ENCODE measurements at regions not wholly inside any gene's neighbourhood (a gene's known extent, or its start where the extent isn't known, plus 50 kb on each side); places are given as distances from the start of the nearest gene placed in this dataset.

DNA sequence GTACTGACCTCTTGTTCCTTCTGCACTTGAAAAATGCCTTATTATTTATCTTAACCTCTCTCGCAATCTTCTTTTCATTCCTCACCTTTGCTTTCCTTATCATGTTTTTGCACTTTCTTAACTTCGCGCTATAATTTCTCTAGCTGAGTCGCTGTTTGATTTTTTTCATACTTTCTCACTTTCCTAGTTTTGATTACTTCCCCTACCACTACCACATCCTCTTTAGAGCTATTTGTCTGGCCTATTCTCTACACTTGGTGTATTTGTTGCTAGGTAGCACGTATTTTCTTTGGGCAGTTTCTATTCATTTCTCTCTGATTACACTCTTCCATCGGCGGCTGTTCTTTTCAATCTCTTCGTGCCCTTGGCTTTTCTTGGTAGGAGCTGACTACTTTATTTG, 611.8 kb downstream of the BNC2 start:
- no peak for TF ChIP-seq POLR2A (IDR thresholded peaks at IDR 0.05)
- TF ChIP-seq, protein P1, sequence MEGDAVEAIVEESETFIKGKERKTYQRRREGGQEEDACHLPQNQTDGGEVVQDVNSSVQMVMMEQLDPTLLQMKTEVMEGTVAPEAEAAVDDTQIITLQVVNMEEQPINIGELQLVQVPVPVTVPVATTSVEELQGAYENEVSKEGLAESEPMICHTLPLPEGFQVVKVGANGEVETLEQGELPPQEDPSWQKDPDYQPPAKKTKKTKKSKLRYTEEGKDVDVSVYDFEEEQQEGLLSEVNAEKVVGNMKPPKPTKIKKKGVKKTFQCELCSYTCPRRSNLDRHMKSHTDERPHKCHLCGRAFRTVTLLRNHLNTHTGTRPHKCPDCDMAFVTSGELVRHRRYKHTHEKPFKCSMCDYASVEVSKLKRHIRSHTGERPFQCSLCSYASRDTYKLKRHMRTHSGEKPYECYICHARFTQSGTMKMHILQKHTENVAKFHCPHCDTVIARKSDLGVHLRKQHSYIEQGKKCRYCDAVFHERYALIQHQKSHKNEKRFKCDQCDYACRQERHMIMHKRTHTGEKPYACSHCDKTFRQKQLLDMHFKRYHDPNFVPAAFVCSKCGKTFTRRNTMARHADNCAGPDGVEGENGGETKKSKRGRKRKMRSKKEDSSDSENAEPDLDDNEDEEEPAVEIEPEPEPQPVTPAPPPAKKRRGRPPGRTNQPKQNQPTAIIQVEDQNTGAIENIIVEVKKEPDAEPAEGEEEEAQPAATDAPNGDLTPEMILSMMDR (IDR thresholded peaks at IDR 0.05), result no peak

All from adrenal gland (tissue), 5 donors.